ENCODE measurements at regions not wholly inside any gene's neighbourhood (a gene's known extent, or its start where the extent isn't known, plus 50 kb on each side); places are given as distances from the start of the nearest gene placed in this dataset.

GRCh38 chr1:55913565-55913964 lies 665.8 kb downstream of the PLPP3 start:
- no peak for TF ChIP-seq CTCF (IDR thresholded peaks at IDR 0.05)
- no peaks in the 10 kb centered on the region for H3K4me1 Mint-ChIP-seq
- DNase-seq = no peak
- no peak overlapping the region for H3K4me3 Mint-ChIP-seq
- H3K27ac Mint-ChIP-seq = no peak overlapping the region
- H3K27me3 Mint-ChIP-seq (ENCODE audit: low read depth, poor library complexity) = no peaks in the 10 kb centered on the region
- peaks cover 5% of the 10 kb centered on the region for H3K9me3 Mint-ChIP-seq
- H3K36me3 Mint-ChIP-seq (ENCODE audit: low read depth) = no peaks in the 10 kb centered on the region

GRCh38 chr1:55912438-55912837 lies 666.9 kb downstream of the PLPP3 start:
- no peaks in the 10 kb centered on the region for H3K4me1 Mint-ChIP-seq
- H3K36me3 Mint-ChIP-seq (ENCODE audit: low read depth) = no peaks in the 10 kb centered on the region
- no peak for TF ChIP-seq CTCF (IDR thresholded peaks at IDR 0.05)
- H3K27me3 Mint-ChIP-seq (ENCODE audit: low read depth, poor library complexity) = no peaks in the 10 kb centered on the region
- peaks cover 5% of the 10 kb centered on the region for H3K9me3 Mint-ChIP-seq
- no peak for DNase-seq
- no peak overlapping the region for H3K27ac Mint-ChIP-seq
- no peak overlapping the region for H3K4me3 Mint-ChIP-seq

- peaks cover 16% of the 10 kb centered on the region for H3K9me3 Mint-ChIP-seq
- H3K4me3 Mint-ChIP-seq = no peak overlapping the region
- peaks cover 9% of the 10 kb centered on the region for H3K36me3 Mint-ChIP-seq (ENCODE audit: low read depth)
- peaks cover 4% of the 10 kb centered on the region for H3K27me3 Mint-ChIP-seq (ENCODE audit: low read depth, poor library complexity)
- no peaks in the 10 kb centered on the region for H3K4me1 Mint-ChIP-seq
- no peak for TF ChIP-seq CTCF (IDR thresholded peaks at IDR 0.05)
- no peak overlapping the region for H3K27ac Mint-ChIP-seq
- no peak for DNase-seq
Observed at GRCh38 chr1:55904541-55904940, 674.8 kb downstream of the PLPP3 start.

- no peak for TF ChIP-seq CTCF (IDR thresholded peaks at IDR 0.05)
- Mint-ChIP-seq H3K9me3 (peaks cover 46% of the 10 kb centered on the region), H3K36me3 (ENCODE audit: low read depth) (peaks cover 9% of the 10 kb centered on the region), H3K4me1 (no peaks in the 10 kb centered on the region), H3K27ac (no peak overlapping the region), H3K4me3 (no peak overlapping the region), H3K27me3 (ENCODE audit: low read depth, poor library complexity) (peaks cover 8% of the 10 kb centered on the region)
- no peak for DNase-seq
Observed at GRCh38 chr1:55898181-55898580, 681.2 kb downstream of the PLPP3 start.

GRCh38 chr1:55896210-55896609 lies 681.0 kb upstream of the USP24 start:
- Mint-ChIP-seq H3K27ac (no peak overlapping the region), H3K4me1 (no peaks in the 10 kb centered on the region), H3K36me3 (ENCODE audit: low read depth) (peaks cover 22% of the 10 kb centered on the region), H3K4me3 (no peak overlapping the region), H3K27me3 (ENCODE audit: low read depth, poor library complexity) (peaks cover 8% of the 10 kb centered on the region), H3K9me3 (peaks cover 65% of the 10 kb centered on the region)
- DNase-seq = no peak
- TF ChIP-seq CTCF (IDR thresholded peaks at IDR 0.05) = no peak

GRCh38 chr1:55894521-55894920 lies 679.4 kb upstream of the USP24 start:
- peaks cover 49% of the 10 kb centered on the region for H3K9me3 Mint-ChIP-seq
- H3K4me1 Mint-ChIP-seq = no peaks in the 10 kb centered on the region
- no peak for DNase-seq
- peaks cover 4% of the 10 kb centered on the region for H3K27me3 Mint-ChIP-seq (ENCODE audit: low read depth, poor library complexity)
- H3K4me3 Mint-ChIP-seq = no peak overlapping the region
- H3K27ac Mint-ChIP-seq = no peak overlapping the region
- H3K36me3 Mint-ChIP-seq (ENCODE audit: low read depth) = peaks cover 13% of the 10 kb centered on the region
- TF ChIP-seq CTCF (IDR thresholded peaks at IDR 0.05) = no peak

Measured in nephron progenitor cell (in vitro differentiated cells).